NOMO-1 treated with dmso at 0.1 percent for 144 hours (cell line): ENCODE measurements at regions not wholly inside any gene's neighbourhood (a gene's known extent, or its start where the extent isn't known, plus 50 kb on each side); places are given as distances from the start of the nearest gene placed in this dataset.
"Not testable (repeated sequence)": the region's sequence is repeated elsewhere in the genome, so short reads cannot be mapped to it uniquely, and the experiment has no call there.

Experiments
- DNase-seq: peaks from one replicate; lab custom pipeline; 2025; ENCODE audit not compliant: unreplicated experiment; lab: John Stamatoyannopoulos, UW

DNA sequence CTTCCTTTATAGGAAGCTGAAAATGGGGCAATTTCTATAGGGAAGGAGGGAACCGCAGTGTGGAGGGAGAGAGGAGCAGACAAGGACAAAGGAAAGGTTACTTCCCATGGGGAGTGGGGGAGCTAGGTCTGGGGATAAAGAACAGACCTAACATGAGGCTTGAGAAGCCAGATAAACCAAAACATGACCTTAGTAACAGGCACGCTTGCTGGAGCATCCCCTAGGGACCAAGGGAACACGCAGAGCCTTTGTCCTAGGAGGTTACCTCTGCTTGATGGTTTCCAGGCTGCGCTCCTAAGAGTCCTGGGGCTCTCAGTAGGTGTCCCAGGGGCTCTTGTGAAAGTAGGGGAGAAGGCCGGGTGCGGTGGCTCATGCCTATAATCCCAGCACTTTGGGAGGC is 271.4 kb upstream of the NCAM1 start:
- DNase-seq: no peak

DNA sequence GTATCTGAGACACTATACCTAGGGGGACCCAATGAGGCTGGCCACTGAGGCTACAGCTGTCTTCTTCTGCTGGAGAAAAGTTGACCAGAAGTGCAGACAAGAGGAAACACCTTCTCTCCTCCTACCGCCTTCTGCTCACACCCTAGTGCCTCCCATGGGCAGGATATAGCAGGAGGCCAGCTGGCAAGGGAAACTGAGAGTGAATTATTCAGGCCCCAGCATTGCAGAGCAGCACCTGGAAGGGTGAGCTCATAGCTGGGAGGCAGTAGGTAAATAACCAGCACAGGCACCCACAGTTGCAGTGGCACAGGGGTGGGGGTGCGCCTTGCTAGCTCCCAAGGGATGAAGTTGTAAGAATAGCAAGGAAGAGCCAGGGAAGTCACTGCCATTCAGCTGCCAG is 267.4 kb upstream of the NCAM1 start:
- no peak for DNase-seq

DNA sequence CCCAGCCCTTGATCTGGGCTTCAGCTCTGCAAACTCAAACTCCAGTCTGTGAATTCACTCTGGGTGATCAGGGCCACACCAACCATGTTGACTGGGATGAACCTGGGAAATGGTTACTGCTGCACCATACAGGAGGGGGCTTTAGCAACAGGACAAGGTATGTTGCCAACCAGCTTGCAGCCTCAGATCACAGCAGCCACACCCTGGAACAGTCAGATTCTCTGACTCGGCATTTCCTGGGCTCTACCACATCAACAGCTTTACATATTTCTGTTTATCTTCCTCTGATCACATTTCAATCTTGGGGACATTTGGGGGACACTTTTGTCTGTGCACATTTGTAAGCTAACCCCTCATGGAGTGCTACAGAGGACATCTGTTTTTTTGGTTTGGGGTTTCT is 267.0 kb upstream of the NCAM1 start:
- DNase-seq: no peak

DNA sequence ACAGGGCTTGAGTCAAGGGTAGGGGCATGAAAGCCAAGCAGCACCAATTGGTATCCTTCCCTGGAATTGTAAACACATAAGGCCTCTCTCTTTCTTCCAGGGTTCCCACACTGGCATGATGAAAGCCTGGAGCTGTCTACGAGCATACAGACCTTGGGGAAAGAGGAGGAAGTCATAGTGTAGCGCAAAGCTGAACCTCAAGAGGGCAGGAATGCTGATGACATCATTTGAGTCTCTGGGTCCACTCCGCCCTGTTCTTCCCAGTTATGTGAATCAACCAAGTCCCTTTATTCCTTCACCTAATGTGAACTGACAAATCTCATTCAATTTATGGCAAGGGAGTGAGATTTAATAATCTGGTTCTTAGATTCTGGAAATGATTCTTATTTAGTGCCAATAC is 266.4 kb upstream of the NCAM1 start:
- DNase-seq: no peak

DNA sequence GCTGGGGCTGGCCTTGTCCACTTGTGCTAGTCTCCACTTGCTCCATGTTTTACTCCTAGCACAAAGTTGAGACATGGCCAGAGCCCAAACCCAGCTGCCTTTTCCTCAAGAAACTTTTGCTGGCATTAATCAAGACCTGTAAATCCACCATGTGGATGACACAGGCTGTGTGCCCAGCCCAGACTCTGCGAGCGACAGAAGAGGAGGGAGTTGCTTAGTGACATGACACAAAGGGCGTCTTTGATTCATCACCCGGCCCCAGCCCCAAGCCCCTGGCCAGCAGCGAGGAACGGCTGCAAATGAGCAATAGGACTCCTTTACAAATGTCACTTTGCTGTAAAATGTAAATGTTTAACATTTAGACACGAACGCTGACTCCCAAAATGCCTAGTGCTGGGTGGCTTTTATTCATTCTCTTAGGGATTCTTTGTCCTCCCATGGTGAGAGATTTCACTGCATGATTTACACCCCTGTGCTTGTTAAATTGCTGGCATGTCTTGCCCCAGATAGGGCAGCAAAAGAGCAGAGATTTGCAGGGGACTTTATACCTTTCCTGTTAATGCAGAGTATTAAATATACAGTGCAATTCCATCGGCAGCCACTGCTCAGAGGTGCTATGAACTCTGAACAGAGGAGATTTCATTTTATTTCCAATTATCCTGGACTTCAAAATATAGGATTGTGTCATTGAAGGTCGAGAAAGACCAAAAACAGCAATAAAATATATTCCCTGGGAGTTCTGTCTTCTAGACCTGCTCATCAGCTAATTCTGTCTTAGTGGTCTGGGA is 263.6 kb upstream of the NCAM1 start:
- DNase-seq: no peak

DNA sequence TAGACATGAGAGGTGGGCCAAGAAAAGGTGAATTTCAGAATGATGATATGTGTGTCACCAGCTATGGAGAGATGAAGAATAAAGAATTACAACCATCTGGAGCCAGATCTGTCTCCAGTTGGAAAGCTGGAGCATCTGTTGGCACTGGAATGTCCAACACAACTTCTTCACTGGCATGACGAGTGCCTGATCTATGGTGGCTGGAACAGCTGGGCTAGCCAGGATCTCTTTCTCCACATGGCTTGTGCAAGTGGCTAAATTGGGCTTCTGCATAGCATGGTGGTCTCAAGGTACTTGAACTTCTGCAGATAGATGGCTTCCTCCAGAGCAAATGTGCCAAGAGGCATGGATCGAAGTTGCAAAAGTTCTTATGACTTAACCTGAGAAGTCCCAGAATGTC is 256.1 kb upstream of the NCAM1 start:
- no peak for DNase-seq

DNA sequence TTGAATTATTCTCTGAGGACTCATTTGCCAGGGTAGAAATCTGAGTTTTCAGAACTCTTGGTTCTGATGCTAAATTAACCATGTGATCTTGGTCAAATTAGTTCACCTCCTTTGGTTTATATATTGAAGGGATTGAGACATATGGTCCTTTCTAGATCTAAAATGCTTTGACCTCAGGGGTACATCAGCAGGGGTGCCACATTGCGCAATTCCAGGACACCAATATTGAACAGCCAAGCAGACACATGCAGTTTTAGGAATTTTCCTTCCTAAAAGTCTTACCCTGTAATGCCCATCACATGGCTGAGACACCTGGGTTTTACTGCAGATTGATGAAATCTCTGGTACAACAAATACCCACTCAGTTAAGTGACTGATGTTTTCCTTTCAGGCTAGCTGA is 254.4 kb upstream of the NCAM1 start:
- no peak for DNase-seq

DNA sequence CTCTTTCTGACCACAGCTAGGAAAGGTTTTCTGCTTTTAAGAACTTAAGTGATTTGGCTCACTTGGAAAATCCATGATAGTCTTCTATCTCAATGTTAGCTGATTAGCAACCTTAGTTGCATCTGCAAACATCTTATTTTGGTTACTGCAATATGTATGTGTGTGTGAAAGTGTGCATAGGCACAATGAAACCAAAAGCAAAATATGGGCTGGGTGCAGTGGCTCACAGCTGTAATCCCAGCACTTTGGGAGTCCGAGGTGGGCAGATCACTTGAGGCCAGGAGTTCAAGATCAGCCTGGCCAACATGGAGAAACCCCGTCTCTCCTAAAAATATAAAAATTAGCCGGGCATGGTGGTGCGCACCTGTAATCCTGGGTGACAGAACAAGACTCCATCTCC is 246.9 kb upstream of the NCAM1 start:
- not testable (repeated sequence) for DNase-seq

DNA sequence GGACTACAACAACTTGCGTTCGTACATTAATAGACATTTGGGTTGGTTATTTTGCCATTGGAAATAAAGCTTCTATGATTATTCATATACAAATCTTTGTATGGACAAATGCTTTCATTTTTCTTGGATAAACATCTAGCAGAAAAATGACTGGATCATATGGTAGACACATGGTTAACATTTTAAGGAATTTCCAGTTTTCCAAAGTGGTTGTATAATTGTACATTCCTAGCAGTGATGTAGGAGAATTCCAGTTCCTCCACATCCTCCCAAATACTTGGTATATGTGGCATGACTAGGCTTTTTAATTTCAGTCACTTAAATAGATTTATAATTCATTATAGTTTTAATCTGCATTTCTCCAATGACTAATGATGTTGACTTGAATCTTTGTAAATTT is 246.2 kb upstream of the NCAM1 start:
- no peak for DNase-seq

DNA sequence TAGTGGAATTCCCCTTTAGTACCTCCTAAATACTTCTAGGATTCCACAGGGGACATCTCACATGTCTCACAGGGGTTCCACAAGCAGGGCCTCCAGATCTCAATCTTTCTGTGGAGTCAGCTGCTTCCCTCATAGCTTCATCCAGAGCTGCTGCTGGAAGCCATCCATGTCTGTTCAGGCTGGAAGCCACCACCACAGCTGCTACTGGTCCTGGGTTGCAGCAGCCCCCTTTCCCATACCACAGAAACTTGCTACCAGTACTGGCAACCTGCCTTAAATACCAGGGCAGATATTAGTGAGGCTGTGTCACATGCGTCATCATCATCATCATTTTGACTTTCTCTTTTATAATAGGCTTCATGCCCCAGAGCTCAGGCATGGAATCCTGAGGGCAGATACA is 242.7 kb upstream of the NCAM1 start:
- no peak for DNase-seq

DNA sequence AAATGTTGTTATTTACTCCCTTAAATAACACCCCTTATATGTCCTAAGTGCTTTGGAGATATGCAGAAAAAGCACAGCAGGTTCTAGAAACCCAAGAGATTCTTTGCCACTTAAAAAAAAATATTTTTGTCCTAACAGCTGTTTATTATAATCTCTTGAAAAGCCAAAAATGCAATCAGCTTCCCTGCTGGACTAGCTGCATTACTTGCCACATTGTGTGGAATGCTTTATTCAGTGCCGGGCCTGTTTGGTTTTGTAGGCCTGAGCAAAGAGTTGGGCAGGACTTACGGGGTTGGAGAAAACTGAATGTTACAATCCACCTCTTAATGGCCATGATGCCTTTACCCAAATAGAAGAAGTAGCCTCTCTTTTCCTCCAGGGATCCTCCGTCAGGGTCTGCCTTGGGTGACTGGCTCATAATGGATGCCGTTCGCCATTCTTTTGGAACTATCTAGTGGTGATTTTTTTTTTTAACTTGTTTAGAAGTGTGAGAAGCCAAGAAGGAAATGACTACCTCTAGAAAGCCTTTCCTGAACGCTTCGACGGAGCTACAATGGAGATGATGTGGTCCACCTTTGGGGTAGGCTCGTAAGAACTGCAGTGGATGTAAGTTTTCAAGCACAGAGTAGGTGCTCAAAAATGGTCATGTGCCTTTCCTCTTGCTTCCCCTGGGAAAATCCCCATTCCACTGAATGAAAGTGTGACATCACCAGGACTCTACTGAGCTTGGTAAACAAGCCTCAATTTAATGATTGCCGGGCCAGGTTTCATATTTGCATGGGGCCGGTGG is 241.3 kb upstream of the NCAM1 start:
- no peak for DNase-seq

DNA sequence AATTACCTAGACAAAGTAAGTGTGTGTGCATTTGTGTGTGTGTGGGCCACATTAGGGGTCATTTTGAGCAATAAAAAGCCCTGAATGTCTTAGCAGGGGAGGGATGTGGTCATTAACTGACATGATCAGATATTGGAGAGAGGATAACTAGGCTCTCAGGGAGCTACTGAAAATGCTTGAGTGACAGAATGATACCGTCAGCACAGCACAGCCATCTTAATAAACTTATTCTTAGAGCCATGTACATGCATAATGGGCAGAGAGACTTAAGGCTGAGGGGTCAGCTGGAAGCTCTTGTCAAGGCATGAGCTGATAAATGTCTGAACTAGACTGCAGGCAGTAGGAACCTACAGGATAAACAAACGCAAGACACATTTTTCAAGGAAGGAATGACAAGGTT is 239.1 kb upstream of the NCAM1 start:
- DNase-seq: no peak

DNA sequence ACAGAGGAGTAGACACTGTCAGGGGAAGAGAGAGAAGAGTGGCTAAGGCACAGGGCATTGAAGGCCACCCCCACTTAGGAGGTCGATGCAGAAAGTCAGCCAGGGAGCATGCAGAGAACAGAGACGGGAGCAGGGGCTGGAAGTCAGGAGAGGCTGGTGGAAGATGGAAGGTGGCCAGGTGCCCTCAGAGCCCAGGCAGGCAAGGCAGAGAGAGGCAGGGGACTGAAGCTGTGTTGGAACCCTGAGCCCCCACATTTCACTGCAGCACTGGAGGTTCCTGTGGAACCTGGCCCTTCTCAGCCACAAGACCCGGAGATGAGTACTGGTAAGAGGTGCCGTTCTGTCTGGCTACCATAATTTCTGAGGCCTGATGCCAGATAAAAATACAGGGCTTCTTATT is 238.3 kb upstream of the NCAM1 start:
- DNase-seq: no peak

DNA sequence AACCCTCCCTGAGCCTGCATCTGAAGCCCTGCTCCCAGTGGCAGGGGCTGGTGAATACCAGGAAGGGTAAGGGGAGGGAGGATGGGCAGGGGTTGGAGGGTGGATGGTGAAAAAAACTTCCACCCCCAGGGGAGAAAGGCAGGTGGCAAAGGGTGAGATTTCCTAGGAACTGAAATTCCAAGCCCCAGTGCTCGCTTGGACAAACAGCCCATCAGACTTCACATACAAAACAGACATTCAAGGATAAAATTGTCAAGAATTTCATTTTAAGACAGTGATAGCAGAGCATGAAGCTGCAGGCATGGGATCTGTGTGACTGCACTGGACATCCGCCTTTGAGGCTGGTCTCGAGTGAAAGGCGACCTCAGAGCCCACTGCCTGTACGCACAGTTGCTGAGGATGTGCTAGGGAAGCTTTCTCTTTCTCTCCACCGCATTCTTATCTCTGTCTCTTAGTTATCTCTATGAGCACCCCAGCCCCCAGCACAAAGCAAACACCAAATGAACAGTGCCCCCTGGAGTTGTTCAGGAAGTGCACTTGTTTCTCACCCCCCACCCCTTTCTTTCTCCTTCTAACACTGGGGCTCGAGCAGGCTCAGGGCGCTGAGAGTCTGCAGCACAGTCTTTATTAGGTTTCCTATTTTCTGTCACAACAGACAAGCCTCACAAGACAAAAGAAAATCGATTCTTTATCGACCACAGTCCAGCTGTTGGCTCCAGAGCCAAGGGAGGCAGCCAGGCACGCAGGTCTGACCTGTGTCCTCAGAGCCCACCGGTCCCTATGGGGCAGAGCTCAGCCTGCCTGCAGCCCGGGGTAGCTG is 237.3 kb upstream of the NCAM1 start:
- no peak for DNase-seq

DNA sequence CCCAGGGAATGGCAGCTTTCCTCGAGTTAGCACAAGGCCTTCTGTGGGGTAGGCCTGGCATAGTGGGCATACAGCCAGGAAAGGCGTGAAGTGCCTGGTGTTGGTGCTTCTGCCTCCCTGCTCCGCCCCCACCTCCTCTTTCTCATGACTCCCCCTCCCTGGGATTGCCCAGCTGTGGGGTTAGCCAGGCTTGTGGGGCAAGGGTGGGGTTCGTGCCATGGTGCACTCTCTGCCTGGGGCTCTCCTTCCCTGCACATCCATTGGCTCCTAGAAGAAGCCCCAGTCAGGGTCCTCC is 236.8 kb upstream of the NCAM1 start:
- no peak for DNase-seq

DNA sequence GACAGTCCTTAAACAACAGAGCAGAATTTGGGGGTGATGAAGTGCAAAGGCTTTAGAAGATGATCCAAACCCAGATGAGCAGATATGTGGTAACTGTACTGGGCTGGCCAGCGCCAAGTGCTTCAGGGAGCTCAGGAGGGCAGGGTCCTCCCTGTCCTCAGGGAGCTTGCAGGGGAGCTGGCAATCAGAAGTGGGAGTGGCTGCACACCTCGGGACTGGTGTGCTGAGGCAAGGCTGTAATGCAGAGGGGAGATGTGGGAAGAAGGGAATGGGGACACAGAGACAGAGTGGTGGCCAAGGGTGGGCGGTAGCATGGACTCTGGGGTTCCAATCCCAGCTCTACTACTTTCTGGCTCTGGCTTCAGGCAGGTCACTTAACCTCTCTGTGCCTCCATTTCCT is 235.6 kb upstream of the NCAM1 start:
- DNase-seq: no peak

DNA sequence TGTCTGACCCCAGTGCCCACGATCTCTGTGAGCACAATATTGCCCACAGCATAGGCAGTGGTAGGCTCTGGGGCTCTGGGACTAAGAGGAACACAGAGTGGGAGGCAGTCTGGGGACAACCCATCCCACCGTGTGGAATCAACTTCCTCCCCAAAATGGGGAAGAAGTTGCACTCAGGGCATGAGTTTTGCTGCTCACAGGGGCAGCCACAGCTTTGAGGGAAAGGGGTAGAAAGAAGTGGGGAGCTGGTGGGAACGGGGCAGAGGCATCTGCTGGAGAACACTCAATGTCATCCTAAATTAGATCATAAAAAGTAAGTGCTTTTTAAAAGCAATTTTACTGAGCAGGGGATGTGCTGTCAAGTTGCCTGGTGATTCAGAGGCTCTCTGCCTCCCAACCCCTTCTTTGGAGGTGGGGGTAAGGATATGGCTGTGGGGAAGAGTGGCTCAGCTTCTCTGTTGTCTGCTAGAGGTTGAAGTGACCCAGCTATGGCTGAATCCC is 233.8 kb upstream of the NCAM1 start:
- DNase-seq: no peak

DNA sequence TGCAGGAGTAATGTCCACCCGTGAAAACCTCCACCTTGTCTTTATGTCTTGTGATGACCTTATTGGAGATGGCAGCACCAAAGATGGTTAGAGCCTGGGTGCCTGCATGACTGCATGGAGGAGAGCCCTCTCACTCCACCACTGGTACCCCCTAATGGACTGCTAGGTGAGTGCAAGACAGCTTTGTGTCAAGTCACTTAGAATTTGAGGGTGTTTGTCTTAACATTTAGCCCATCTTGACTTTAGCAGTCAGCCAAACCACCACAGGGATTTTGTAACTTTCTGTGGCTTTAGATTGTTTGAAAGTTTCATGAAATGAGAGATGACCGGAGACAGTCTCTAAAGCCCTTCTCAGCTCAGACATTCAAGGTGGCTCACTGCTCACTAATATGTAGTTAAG is 232.9 kb upstream of the NCAM1 start:
- no peak for DNase-seq

DNA sequence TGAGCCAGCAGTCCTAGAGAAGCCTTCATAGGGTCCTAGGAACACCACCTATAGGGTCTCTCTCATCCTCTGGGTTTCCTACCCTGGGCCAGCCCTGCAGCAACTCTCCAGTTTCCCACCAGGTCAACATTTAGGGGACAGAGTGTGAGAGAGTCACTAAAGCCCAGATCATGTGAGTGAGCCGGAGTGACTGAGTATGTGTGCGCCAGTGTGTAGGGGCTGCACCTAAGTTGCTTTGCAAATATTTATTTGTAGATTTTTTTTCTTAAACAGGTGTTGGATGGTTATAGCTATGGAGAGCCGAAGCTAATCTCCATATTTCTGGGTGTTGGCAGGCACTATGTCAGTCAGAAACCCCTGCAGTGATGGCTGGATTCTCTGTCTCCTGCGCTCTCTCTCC is 232.5 kb upstream of the NCAM1 start:
- DNase-seq: no peak

DNA sequence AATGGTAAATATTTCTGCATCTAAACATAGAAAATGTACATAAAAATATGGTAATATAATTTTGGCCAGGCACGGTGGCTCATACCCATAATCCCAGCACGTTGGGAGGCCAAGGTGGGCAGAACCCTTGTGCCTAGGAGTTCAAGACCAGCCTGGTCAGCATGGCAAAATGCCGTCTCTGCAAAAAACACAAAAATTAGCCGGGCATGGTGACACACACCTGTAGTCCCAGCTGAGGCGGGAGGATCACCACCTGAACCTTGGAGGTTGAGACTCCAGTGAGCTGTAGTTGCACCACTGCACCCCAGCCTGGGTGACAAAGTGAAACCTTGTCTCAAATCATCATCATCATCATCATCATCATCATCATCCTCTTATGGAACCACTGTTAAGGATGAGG is 230.6 kb upstream of the NCAM1 start:
- no peak for DNase-seq

DNA sequence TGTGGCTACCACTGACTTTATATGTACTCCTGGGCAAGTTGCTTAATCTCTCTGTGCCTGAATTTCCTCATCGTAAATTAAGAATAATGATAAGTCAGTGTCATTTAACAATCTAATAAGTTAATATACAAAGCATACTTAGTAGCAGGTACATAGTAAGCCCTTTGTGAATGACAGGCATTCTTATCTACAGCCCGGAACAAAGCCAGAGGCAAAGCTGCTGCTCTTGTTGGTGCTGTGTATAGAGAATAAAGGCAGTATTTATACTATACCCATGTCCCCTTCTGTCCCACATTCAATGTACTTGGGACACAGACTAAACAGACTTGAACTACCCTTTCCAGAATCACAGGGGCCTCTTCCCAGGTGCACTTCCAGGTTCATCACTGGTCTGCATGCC is 229.7 kb upstream of the NCAM1 start:
- DNase-seq: no peak

DNA sequence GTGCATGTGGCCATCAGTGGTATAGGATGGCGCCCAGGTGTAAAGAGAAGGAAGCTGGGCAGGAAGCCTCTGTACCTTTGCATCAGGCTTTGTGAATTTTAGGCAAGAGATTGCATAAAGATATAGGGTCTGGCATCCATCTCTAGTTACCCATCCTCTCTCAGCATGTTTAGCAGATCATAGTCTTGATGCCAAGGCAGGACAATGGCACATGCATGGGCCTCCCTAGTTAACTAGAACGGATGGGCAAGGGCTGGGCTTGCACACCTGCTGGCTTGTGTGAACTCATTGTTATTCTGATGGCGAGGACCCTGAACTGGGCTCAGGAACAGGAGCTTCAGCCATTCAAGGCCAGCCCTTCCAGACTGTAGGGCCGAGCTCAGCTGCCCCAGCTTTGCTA is 229.2 kb upstream of the NCAM1 start:
- no peak for DNase-seq
